Pancreas (tissue), 10 donors: ENCODE measurements at regions not wholly inside any gene's neighbourhood (a gene's known extent, or its start where the extent isn't known, plus 50 kb on each side); places are given as distances from the start of the nearest gene placed in this dataset.

Experiments
- ATAC-seq, 4 donors: fragments of 200-7000 bp; cut with Tn5 transposase; one replicate each; pipeline versions ENCODE4 v1.8.0 to v1.9.1; 2020; ENCODE audit warnings: mild to moderate bottlenecking in 4 of 4, moderate library complexity in 4 of 4
- DNase-seq, 6 donors: peaks; one replicate each; pipeline ENCODE4 v3.0.0-alpha.2; 2020
- FAIRE-seq: peaks from 2 replicates; lab custom pipeline; 2012; peaks lifted over from hg19 to GRCh38; lab: Jason Lieb, UNC
- H3K27ac ChIP-seq, 4 donors: fragments of 200-600 bp; sonication (generic); 1 replicate in 3 of 4; 2 replicates in 1 of 4; pipeline versions ENCODE4 v1.5.0 to v1.8.0; 2020
- H3K27me3 ChIP-seq, 4 donors: fragments of 200-600 bp; one replicate each; pipeline ENCODE4 v1.8.0; 2021
- H3K36me3 ChIP-seq, 3 donors: fragments of 200-600 bp; sonication (generic) in 1 of 3; one replicate each; pipeline versions ENCODE4 v1.5.0 to v1.8.0; 2020 to 2021
- H3K4me1 ChIP-seq, 3 donors: fragments of 200-600 bp; one replicate each; pipeline ENCODE4 v1.8.0; 2021
- H3K4me3 ChIP-seq, 4 donors: fragments of 200-600 bp; sonication (generic) in 2 of 4; one replicate each; pipeline versions ENCODE4 v1.5.0 to v1.8.0; 2020 to 2021
- H3K9me3 ChIP-seq, 4 donors: fragments of 200-600 bp; one replicate each; pipeline ENCODE4 v1.8.0; 2021
- CTCF ChIP-seq, 4 donors: fragments of 200-600 bp; sonication (generic) in 3 of 4; IDR thresholded peaks; one replicate each; pipeline versions ENCODE4 v1.5.0 to v1.8.0; 2021; ENCODE audit warnings: antibody characterized with exemption in 4 of 4
- WGBS, 2 donors: extraction: QIAGEN DNeasy Blood & Tissue Kit; methylation state at CpG; one replicate each; pipeline ENCODE4 v1.1.7; 2013; 5-methylcytosine and 5-hydroxymethylcytosine counted together
- intact Hi-C, 3 donors: fragments of 100-400 bp; cut with DNase I; formaldehyde crosslinking; loops; one replicate each; pipeline versions ENCODE4 v1.11.1 to v1.14.2; 2022
- donor health status: healthy with polysubstance abuse.
- donor health status: DM: no; HTN: no; CAD: no; lungs with moderate emphysema.
- donor health status: DM: no; HTN: no; CAD: no.
- donor health status: control.
- donor health status: control.
- donor health status: Bipolar disorder and iron deficiency.
- donor health status: DM: yes; HTN: yes; CAD: no.
- donor health status: DM: no; HTN: no; CAD: no.
- donor health status: DM: no; HTN: no; CAD: no.
- donor health status: DM: yes; HTN: yes; CAD: no.

GRCh38 chrX:127606590-127606989, 445.6 kb downstream of the ACTRT1 start:
- Histone ChIP-seq H3K9me3 (no peaks in the 10 kb centered on the region), H3K27me3 (peaks cover 0 to 4% (median 0%) of the 10 kb centered on the region in 4 donors), H3K4me3 (no peak overlapping the region), H3K4me1 (no peaks in the 10 kb centered on the region), H3K27ac (no peak overlapping the region), H3K36me3 (no peaks in the 10 kb centered on the region)
- DNase-seq (no peak), FAIRE-seq (peak; percentile 56), ATAC-seq (no peak)
- 18 to 26% methylated on average over 1 of the region's 1 CpG for WGBS, 2 donors
- no peak for TF ChIP-seq CTCF (IDR thresholded peaks at IDR 0.05)
- intact Hi-C loops: no loop called here

- no peaks in the 10 kb centered on the region for H3K27me3 ChIP-seq
- no peaks in the 10 kb centered on the region for H3K4me1 ChIP-seq
- intact Hi-C loops: no loop called here
- H3K27ac ChIP-seq: no peak overlapping the region
- TF ChIP-seq CTCF (IDR thresholded peaks at IDR 0.05): no peak
- ATAC-seq (no peak), DNase-seq (no peak), FAIRE-seq (no peak)
- no peaks in the 10 kb centered on the region for H3K36me3 ChIP-seq
- no peak overlapping the region for H3K4me3 ChIP-seq
- no peaks in the 10 kb centered on the region for H3K9me3 ChIP-seq
- 6 to 19% methylated on average over 1 of the region's 1 CpG for WGBS, 2 donors
These were observed 455.3 kb downstream of the ACTRT1 start for GRCh38 chrX:127596882-127597281.

GRCh38 chrX:127578395-127578794, 473.8 kb downstream of the ACTRT1 start:
- Histone ChIP-seq H3K4me3 (no peak overlapping the region), H3K4me1 (no peaks in the 10 kb centered on the region), H3K27me3 (no peaks in the 10 kb centered on the region), H3K27ac (no peak overlapping the region), H3K9me3 (no peaks in the 10 kb centered on the region), H3K36me3 (no peaks in the 10 kb centered on the region)
- 83 to 88% methylated on average over 1 of the region's 1 CpG for WGBS, 2 donors
- DNase-seq (no peak), ATAC-seq (no peak), FAIRE-seq (no peak)
- no peak for TF ChIP-seq CTCF (IDR thresholded peaks at IDR 0.05)
- intact Hi-C loops: no loop called here

- no peak overlapping the region for H3K4me3 ChIP-seq
- H3K4me1 ChIP-seq: no peaks in the 10 kb centered on the region
- 57 to 60% methylated on average over 6 of the region's 6 CpGs for WGBS, 2 donors
- no peak for FAIRE-seq
- H3K27ac ChIP-seq: no peak overlapping the region
- ATAC-seq: no peak
- no peak for DNase-seq
- no peaks in the 10 kb centered on the region for H3K36me3 ChIP-seq
- intact Hi-C loops: no loop called here
- no peaks in the 10 kb centered on the region for H3K27me3 ChIP-seq
- no peak for TF ChIP-seq CTCF (IDR thresholded peaks at IDR 0.05)
- H3K9me3 ChIP-seq: no peaks in the 10 kb centered on the region
These were observed 474.3 kb downstream of the ACTRT1 start for GRCh38 chrX:127577884-127578283.

- no peak for FAIRE-seq
- Histone ChIP-seq H3K4me1 (no peaks in the 10 kb centered on the region), H3K27me3 (no peaks in the 10 kb centered on the region), H3K9me3 (no peaks in the 10 kb centered on the region), H3K36me3 (no peaks in the 10 kb centered on the region), H3K27ac (no peak overlapping the region), H3K4me3 (no peak overlapping the region)
- no peak for TF ChIP-seq CTCF (IDR thresholded peaks at IDR 0.05)
- ATAC-seq: no peak
- intact Hi-C loops: no loop called here
- peak in 1 of 6 donors; percentile 32 for DNase-seq
- 62 to 66% methylated on average over 7 of the region's 7 CpGs for WGBS, 2 donors
These were observed 477.4 kb downstream of the ACTRT1 start for GRCh38 chrX:127574829-127575228.
